COLO829 (cell line): ENCODE measurements at regions not wholly inside any gene's neighbourhood (a gene's known extent, or its start where the extent isn't known, plus 50 kb on each side); places are given as distances from the start of the nearest gene placed in this dataset.
A peak's percentile ranks its signal among the peaks of the same experiment; 100 is the strongest.

ENCODE experiments used
- DNase-seq: peaks from one replicate; pipeline ENCODE4 v3.0.0; 2012; ENCODE audit warnings: low spot score

DNA sequence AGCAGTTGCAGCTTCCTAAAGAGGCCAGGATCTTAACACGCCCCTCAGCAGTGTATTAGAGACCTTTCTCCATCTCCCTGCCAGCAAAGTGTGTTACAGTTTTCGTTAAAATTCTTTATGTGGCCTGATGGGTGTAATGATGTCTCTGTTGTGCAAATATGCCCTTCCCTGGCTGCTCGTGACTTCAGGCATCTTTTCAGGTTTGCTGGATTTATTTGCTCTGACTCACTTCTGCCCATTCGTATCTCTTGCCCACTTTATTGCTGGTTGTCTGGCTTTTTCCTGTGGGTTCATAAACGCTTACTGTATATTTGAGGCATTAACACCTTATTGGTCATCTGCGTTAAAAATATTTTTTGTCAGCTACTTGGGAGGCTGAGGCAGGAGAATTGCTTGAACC is 134.5 kb downstream of the ASB1 start:
- DNase-seq, result no peak

DNA sequence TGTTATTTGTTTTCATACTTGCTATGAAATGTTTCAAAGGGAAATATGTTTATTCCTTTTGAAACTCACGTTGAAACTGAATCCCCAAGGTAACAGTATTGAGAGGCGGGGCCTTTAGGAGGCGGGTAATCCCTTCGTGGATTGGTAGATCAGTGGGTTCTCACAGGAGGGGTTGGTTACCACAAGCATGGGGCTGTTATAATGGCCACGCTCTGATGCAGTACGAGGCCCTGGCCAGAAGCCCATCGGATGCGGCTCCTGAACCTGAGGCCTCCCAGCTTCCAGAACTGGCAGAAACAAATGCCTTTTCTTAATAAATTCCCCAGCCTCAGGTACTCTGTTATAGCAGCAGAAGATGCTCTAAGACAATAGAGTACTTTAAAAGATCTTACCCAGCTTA is 135.7 kb downstream of the ASB1 start:
- DNase-seq, result no peak

DNA sequence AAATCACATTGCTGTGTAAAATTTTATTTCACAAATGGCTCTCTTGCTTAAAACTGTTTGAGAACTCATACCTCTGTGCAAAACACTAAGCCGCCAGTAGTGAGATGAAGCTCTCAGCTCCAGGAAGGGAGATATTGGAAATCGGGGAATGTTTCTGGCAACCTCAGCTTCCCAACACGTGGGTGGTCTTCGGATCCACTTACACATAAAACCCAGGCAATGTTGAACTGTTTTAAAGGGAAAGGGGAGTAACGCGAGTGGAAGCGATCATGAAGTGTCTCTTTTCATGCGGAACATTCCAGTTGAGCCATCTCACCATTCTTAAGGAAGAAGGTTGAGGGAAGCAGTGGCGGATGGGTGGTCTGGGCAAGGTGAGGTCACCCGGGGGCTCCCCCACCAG is 136.8 kb downstream of the ASB1 start:
- no peak for DNase-seq

DNA sequence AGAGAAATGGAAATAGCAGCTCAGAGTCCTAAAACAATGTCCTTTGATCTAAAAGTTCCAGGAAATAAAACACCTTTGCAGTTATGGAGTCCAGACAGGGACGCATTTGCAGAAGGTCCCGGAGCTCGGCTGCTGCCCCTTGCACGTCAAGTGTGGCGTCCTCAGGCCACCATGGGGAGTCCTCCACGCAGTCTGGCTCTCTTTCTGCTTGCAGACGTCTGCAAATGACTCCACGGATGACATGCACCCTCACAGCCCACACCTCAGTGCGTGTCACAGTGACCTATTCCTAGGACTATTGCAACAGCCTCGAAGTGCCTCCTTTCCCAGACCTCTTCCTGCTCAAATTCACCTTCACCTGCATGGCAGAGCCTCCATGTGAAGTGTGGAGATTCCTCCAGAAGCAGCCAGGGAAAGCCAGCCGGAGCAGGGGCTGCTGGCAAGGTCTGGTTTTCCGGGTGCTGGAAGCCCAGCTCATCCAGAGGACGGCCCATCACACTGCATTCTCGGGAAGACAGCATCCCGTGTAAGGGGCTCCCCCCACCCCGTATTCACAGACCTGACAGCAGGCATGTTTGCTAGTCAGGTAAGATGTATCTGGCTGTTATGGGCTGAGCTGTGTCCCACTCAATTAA is 137.7 kb downstream of the ASB1 start:
- DNase-seq, result no peak

DNA sequence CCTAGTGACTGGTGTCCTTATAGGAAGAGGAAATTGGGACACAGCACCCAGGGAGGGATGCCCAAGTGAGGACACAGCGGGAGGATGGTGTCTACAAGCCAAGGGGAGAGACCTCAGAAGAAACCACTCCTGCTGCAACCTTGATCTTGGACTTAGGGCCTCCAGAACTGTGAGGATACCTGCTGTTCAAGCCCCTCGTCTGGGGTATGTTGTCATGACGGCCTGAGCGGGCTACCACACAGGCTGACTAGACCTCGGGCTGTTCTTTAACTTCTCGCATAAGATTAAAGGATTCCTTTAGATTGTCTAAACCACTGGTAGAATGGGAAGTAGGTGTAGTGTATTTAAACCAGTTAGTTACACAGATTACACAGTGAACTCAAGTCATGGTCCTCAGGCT is 138.3 kb downstream of the ASB1 start:
- no peak for DNase-seq

DNA sequence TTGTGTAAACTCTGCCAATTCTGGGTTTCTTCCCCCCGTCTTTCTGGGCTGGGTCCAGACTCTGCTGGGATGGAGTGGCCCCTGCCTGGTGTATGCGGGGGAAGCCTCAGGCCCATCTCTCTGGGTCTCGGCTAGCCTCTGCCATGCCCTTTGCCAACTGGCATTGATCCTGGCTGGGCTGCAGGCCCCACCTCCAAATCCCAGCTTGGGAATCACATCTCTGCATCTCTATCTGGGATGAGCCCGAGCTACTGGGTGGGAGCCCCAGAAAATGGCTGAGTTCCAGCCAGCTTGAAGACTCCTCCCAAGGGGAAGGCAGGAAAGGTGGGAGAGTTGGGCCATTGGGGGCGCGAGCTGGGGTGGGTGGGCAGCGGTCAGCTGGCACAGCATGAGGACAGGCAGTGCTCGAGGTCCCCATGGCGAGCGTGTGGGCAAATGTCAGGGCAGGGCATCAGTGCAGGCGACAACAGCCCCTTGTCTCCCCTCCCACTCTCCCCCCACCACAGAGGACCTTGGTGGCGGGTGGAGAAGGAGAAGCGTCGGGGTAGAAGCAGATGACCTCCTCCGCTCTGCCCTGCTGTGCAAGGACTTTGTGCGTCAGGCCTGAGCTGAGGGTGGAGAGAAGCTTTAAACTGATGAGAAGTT is 139.4 kb downstream of the ASB1 start:
- DNase-seq, result no peak

DNA sequence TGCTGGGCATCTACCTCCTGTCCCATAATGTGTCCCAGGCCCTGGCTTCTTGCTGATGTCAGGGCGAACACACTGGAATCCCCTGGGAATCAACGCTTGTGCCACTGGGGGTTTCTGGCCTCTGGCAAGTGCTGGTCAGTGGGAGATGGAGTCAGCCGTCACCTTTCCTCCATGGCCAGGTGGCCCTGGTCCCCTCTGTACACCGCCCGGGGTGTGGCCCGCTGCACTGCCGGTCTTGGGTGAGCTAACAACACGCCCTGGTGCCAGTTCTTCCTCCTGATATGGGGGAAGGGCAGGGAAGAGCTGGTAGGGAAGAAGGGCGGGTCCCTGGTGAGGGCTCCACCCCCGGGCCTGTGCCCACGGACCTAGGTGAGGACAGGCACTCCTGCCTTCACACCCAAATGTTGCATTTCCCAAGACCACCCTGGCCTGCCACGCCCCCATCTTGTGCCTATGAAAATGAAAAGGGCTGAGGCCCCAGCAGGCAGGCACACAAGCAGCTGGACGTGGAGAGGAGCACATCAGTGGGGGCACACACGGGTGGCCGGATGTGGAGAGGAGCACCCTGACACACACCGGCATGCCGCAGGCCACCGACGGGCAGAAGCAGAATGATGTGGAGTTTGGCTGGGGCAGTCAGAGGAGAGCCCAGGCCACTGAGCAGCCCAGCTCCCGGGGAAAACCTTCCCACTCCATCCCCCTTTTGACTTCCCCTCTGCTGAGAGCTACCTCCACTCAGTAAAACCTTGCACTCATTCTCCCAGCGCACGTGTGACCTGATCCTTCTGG is 140.5 kb downstream of the ASB1 start:
- DNase-seq, result no peak

DNA sequence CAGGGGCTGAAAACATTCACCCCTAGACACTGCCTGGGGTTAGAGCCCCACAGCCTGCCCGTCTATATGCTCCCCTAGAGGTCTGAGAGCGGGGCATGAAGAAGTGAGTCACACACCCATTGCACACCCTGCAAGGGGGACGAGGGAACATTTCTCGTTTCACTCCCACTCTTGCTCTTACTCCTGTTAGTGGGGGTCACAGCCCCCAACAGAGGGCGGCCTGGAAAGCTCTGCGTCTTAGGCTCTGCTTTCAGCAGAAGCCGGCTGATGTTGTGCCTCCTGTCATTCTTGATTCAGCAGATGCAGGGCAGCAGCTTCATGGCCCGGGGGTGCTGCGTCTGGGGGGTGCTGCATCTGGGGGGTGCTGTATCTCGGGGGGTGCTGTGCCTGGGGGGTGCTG is 141.3 kb downstream of the ASB1 start:
- no peak for DNase-seq

DNA sequence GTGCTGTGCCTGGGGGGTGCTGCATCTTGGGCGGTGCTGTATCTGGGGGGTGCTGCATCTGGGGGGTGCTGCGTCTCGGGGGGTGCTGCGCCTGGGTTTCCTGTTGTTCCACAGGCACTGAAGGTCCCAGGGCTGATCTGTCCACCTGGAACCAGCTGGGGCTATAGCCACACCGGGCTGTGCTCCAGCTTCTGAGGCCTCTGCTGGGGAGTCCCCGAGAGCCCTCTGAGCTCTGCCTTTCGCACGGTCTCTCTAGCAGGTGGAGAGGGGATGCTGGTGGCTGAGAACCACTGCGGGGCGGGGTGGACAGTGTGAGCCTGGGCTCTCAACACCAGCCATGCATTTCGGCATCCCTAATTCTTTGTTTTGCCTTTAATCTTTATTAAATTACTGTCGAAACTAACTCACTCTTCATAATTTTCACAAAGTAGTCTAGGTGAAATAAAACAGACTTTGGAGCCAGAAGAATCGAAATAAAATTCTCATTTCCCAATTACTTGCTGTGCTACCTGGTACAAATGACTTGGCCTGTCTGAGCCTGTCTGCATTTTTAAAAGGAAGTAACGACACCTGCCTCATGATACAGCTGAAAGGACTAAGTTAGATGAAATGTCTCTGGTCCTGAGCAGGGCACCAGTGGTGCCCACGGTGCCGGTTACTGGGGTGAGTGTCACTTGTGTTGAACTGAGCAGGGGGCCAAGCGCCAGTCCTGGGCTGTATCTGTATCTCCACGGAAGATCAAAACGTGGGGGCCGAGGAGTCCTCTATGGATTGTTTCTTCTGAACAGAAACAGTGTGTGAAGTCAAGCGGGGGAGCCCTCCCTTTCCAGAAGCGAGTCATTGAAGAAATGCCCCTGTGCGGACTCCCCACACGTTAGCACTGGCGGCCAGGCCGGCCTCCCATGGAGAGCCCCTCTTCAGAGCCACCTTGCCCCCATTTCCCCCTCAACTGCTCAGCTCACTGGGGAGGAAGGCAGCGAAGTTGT is 142.0 kb downstream of the ASB1 start:
- DNase-seq, result no peak

DNA sequence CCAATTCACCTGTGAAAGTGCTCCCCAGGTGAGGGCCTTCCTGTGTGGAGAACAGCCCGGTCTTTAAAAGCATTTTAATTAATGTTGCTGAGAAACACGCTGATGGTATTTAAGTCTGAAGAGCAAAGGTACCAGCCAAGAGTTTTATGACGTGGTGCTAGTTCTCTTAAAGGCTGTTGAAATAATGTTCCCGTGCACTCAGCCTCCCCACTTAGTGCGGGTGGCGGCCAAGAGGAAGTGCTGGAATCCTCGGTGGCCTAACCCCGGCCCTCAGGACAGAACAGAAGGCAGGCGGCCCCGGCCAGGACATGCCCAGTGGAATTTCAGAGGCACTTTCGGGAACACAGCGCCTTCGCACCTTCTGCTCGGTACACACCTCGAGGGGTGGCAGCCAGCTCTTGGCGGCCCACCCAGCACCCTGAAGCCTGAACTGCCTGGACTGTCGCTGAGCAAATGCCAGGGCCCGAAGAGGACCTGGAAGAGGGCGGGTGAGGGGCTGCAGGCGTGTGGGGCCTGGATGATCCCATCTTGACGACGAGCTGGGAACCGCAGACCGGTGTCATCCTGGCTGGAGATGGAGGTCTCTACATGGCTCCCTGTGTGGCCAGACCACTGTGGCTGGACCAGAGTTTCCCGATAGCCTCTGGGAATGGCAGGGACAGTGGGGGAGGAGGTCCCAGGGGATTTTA is 142.9 kb downstream of the ASB1 start:
- DNase-seq, result no peak

DNA sequence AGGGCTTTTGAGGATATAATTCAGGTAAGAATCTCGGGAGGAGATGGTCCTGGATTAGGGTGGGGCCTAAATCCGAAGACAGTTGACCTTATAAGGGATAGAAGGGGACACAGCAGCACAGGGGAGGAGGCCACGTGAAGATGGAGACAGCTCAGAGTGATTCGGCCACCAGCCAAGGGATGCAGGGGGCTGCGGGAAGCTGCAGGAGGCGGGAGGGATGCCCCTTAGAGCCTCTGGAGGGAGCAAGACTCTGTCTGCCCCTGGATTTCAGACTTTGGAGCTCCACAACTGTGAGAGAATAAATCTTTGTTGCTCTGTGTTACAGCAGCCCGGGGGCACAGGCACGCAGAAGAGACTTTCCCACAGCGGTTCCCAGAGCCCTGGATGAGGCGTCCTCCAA is 143.7 kb downstream of the ASB1 start:
- DNase-seq, result no peak

DNA sequence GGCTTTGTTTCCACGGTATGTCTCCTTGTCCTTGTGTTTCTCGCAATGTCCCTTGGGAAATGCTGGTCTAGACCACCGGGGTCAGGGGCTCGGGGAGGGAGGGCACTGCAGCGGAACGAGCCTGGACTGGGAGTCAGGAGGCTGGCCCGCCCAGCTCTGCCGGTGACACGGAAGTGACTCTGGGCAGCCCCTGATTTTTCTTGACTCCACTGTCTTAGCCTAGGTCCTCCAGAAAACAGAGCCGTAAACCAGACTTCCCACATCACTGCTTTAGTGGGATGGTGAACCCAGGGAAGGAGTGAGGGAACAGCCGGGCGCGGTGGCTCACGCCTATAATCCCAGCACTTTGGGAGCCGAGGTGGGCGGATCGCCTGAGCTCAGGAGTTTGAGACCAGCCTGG is 144.2 kb downstream of the ASB1 start:
- no peak for DNase-seq

DNA sequence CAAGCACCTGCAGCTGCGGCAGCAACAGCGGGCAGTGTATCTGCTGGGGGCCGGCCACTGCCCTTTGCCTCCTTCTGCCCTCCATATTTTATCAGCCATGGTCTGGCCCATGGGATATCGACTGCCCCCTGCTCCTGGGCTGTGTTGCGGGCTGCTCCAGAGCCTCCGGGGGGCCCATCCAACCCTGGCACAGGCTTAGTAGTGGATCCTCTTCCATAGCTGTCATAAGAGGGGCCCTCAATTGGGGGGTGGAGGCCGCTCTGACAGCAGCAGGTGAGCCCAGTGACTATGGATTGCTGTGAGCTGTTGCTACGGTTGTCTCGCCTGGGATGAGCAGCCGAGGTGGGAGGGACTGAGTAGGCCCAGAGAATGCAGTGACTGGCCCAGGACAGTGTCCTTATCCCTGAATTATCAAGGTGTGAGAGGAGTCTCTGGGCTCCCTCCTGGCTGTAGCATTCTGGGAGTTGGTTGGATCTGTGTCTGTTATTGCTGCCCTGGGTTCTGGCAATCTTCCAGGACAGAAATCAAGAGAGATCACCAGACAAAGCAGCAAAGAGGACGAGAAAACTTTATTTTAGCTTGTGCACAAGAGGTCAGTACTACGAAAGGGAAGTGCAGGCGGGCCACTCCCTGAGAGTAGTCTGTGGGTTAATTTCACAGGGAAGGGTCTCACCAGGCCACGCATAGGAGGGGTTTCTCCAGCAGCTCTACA is 145.1 kb downstream of the ASB1 start:
- DNase-seq, result no peak

DNA sequence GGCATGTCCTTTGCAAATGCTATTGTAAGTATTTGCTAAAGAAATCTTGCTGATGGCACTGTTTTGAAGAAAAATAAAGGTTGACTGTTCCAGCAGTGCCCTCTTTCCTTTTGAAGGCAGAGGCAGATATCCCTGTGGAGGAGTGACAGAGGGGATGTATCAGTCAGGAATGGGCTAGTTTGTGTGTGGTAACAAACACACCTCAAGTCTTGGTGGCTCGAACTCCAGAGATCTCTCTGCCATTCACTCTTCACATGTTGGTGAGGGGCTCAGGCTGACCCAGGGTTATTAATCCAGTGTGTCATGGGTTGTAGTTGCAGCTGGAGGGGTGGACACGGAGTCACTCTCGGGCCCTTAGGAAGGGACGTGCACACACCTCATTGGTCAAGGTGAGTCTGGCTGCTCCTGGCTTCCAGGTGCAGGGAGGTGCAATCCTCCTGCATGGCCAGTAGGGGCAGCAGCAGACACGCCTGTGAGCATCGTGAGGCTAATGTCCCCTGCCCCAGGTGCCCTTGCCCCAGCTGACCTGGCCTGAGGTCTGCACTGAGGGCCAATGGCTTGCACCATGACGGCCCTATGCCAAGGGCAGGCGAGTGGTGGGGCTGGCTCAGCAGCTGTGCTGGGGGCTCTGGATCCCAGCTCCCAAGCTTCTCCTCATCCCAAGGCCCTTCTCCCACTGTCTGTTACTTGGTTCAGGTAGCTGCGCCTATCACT is 146.5 kb downstream of the ASB1 start:
- DNase-seq, result peak; percentile 35

DNA sequence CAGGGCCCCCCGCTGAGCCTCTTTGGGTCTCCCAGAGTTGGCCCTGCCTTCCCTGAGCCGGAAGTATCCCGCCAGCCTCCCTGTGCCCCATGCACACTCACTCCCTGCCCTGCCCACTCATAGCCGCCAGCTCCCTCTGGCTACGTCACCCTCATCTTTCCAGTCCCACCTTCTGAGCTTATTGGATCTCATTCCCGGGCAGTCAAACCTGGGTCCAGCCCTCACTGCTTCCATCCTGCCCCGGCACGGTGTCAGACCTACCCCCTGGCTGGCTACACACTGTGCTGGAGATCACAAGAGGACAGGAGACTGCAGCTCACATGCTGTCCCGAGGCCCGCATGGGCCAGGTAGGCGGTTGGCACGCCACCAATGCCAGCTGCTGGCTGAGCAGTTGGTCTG is 147.2 kb downstream of the ASB1 start:
- no peak for DNase-seq

DNA sequence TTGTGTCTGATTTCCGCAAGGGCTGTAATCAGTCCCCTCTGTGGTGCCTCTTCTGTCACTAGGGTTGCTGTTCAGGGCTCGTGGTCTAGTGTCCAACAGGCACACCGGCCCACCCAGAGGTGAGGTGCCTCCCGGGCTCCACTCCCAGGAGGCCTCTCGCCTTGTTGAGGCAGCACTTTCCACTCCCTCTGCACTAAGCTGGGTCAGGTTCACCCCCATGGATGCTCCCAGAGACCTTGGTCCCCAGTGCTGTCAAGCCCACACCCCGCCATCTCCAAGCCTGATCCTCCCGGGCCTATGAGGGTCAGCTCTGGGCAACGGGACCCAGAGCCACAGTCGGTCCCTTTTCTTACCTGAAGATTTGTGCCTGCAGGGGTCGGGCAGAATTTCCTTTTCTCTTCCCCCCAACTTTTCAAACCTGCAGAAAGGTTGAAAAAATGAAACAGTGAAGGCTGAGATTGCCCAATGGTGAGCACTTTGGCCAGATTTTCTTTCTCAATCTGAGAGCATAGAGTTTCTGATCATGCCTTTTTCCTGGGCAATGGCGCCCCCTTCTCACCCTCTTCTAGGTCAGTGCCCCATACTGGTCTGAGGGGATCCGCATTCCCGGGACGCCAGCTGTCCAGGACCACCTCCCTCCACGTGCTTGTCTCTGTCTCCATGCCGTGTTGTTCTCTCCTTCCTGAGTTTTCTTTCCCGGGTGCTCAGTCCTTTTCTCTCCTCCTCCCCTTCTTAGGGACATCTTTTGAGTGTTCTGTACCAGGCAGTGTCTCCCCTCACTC is 148.0 kb downstream of the ASB1 start:
- DNase-seq, result no peak

DNA sequence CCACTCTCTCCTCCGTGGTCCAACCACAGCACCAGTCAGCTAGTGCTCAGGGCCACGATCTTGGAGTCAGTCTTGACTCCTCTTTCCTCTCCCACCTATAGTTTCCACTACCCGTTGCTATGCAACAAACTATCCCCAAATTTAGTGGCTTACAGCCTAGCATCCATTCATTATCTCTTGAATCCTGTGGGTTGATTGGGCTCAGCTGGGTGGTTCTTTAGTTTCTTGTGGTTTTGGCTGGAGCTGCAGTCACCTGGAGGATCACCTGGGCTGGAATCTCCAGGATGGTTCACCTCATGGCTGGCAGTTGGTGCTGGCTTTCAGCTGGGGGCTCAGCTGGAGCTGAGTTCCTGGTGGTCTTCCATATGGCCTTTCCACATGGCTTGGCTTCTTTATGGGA is 149.9 kb downstream of the ASB1 start:
- no peak for DNase-seq

DNA sequence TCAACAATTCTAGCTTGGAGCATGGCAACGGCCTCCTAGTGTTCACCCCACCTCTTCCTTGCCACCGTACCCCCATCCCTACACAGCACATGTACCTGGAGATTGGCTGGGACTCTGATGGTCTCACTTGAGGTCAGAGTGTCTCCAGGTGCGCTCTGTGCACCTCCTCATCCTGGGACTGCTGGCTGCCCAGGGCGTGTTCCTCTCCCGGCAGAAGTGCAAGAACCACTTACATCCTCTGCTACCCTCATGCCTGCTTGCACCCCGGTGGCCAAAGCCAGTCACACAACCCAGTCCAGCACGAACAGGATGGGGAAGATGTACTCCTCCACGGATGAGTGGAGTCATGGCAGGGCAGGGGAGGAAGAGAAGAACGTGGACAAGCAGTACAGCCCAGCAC is 151.5 kb downstream of the ASB1 start:
- DNase-seq, result no peak

DNA sequence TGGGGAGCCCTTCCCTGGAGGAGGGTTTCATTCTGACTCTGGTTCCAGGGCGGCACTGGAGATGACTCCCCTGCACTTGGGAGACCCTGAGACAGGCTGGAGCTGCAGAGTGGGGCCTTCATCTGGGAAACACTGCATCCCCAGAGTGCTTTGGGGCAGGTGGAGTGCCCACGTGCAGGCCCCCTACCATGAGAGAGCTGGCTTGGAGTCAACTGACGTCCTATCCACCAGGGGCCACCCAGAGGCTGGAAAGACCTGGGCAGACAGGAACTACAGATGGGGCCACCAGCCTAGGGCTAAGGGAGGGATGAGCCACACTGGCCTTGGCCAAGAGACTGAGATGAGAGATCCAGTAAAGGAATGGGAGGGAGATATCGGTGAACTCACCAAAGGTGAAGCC is 153.8 kb downstream of the ASB1 start:
- no peak for DNase-seq

DNA sequence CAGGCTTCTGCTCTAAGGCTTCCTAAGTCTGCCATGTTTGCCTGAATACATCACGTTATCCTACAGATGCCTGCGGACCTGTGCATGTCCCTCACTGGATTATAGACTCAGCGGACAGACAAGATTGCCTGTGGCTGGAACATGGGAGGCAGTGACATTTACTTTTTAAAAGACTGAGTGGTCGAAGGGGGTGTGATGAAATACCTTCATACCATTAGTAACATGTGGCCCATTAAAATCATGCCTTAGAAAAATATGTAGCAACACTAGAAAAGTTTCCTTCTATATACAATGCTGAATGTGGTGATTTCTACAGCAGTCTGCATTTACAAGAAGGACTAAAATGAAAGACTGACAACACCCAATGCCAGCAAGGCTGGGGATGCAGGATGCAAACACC is 154.4 kb downstream of the ASB1 start:
- no peak for DNase-seq
